ENCODE measurements at regions not wholly inside any gene's neighbourhood (a gene's known extent, or its start where the extent isn't known, plus 50 kb on each side); places are given as distances from the start of the nearest gene placed in this dataset.

DNA sequence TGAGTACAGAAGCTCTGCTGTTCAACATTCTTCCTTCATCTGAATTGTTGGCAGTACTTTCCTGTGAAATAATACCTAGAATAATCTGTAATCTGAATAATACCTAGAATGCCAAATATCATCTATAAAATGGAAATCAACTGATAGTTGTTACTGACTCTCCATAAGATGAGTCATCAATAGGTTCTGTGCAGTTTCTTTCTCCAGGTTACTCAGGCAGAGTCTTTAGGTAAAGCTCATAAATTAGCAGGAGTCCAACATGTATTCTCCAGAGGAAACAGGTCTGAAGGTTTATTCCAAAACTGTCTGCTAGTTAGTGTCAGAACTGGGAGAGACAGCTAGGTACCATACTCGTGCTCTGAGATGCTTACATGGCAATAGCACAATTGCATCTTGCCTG lies 282.0 kb upstream of the MAP2 start:
- no peak for TF ChIP-seq MXI1 (IDR thresholded peaks at IDR 0.05; ENCODE audit: low read depth, low read length)
- no peak for TF ChIP-seq POLR2AphosphoS5 (IDR thresholded peaks at IDR 0.05; ENCODE audit: low read depth, low read length)
- TF ChIP-seq, protein P1, sequence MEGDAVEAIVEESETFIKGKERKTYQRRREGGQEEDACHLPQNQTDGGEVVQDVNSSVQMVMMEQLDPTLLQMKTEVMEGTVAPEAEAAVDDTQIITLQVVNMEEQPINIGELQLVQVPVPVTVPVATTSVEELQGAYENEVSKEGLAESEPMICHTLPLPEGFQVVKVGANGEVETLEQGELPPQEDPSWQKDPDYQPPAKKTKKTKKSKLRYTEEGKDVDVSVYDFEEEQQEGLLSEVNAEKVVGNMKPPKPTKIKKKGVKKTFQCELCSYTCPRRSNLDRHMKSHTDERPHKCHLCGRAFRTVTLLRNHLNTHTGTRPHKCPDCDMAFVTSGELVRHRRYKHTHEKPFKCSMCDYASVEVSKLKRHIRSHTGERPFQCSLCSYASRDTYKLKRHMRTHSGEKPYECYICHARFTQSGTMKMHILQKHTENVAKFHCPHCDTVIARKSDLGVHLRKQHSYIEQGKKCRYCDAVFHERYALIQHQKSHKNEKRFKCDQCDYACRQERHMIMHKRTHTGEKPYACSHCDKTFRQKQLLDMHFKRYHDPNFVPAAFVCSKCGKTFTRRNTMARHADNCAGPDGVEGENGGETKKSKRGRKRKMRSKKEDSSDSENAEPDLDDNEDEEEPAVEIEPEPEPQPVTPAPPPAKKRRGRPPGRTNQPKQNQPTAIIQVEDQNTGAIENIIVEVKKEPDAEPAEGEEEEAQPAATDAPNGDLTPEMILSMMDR (IDR thresholded peaks at IDR 0.05) = no peak
- no peak for TF ChIP-seq GABPA (IDR thresholded peaks at IDR 0.05; ENCODE audit: low read depth)
- no peak for TF ChIP-seq ELF1 (IDR thresholded peaks at IDR 0.05)
- no peak for TF ChIP-seq YY1 (IDR thresholded peaks at IDR 0.05; ENCODE audit: low read depth)
- no peak for TF ChIP-seq RXRA (IDR thresholded peaks at IDR 0.05; ENCODE audit: borderline replicate concordance, low read depth)

Measured in SK-N-SH (cell line).